ENCODE measurements at regions not wholly inside any gene's neighbourhood (a gene's known extent, or its start where the extent isn't known, plus 50 kb on each side); places are given as distances from the start of the nearest gene placed in this dataset.
A peak's percentile ranks its signal among the peaks of the same experiment; 100 is the strongest.
"Not testable (repeated sequence)": the region's sequence is repeated elsewhere in the genome, so short reads cannot be mapped to it uniquely, and the experiment has no call there.

DNA sequence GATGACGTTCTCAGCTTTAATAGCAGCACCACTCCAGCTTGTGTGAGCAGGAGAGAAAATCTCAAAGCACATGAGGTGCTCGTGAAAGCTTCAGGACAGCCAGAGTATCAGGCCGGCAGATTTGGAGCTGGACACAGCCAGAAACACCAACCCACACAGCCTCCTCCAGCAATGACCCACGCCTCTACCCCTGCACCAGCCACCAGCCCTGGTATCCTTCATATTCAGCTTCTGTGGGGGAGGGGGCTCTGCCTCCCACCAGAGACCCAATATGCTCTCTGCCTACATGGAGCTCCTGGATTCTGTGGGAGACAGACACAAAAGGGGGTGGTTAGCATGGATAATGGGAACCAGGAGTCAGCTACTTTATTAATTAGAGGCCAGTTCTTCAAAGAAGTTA, 133.6 kb upstream of the FMN2 start:
- Mint-ChIP-seq H3K36me3 (no peaks in the 10 kb centered on the region), H3K27ac (no peak overlapping the region), H3K27me3 (peaks cover 3% of the 10 kb centered on the region), H3K4me1 (no peaks in the 10 kb centered on the region), H3K9me3 (no peaks in the 10 kb centered on the region), H3K4me3 (no peak overlapping the region)

DNA sequence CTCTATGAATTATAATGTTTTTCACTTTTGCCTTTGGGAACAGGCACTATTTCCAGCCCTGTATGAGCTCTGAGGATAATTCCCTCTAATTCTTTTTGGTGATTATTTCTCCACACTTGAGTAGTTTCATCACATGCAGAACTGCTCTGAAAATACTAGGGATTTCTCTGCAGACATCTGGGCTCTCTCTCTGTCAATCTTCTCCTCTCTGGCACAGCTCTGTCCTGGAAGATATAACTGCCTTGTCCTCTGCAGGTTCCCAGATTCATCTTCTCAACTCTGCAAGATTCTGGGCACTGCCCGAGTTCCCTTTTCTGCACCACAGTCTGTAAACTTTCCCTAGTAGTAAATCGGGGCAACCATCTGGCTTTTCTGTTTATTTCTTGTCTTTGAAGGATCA, 131.3 kb upstream of the FMN2 start:
- Mint-ChIP-seq H3K9me3 (no peaks in the 10 kb centered on the region), H3K27me3 (peaks cover 3% of the 10 kb centered on the region), H3K36me3 (no peaks in the 10 kb centered on the region), H3K4me3 (no peak overlapping the region), H3K27ac (no peak overlapping the region), H3K4me1 (no peaks in the 10 kb centered on the region)

DNA sequence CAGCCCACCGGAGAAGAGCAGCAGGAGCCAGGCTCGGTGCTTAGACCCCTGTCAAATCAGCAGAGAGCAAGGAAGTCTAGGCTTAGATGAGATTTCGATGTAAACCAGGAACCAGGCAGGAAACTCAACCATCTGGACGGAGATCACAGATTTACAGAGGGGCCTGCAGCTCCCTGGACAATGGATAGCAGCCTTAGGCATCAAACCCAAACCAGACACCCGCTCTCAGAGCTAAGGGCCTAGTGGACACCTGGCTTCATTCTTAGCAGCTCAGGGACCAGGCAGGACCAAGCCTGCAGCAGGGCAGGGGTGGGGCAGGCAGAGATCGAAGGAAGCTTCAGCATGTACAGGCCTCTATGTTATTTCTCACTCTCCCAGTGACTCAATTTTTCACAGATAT, 127.8 kb upstream of the FMN2 start:
- no peak overlapping the region for H3K27ac Mint-ChIP-seq
- no peaks in the 10 kb centered on the region for H3K4me1 Mint-ChIP-seq
- peaks cover 1% of the 10 kb centered on the region for H3K27me3 Mint-ChIP-seq
- no peak overlapping the region for H3K4me3 Mint-ChIP-seq
- H3K9me3 Mint-ChIP-seq = no peaks in the 10 kb centered on the region
- no peaks in the 10 kb centered on the region for H3K36me3 Mint-ChIP-seq

DNA sequence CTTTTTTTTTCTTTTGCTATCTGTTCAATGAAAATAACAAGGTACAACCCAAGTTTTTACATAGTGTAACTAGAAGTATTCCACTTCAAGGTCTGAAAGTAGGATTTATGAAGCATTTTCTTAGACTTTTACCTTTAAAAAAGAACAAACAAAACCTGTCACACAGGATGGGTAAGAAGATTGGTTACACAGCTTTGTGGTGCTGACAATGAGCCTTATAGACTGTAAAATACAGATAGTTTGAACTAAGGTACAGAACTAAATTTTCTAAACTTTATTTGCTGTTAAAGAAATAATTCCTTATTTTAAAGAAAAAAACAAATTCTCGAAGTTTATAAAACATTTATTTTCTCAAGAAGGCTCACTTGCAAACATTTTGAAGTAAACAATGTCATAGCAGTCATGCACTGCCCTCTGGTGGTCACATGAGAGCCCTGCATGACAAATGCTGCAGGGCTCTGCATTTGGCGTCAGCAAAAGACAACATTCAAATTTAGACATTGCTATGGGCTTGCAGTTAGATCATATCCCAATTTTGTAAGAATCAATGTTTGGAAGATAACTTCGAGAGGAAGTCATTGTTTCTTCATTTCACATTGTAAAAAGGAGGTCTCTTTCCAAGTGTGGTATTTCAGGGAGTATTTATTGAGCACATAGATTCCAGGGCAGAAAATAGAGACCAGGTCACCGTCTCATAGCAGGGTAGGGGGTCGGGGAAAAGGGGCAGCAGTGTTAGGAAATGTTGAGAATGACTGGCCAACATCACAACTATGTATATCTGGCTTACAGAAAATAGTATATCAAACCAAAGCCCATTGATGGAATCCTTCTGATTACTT, 115.3 kb upstream of the FMN2 start:
- Mint-ChIP-seq H3K4me1 (no peaks in the 10 kb centered on the region), H3K4me3 (no peak overlapping the region), H3K27ac (no peak overlapping the region), H3K27me3 (peaks cover 5% of the 10 kb centered on the region), H3K36me3 (no peaks in the 10 kb centered on the region), H3K9me3 (peaks cover 25% of the 10 kb centered on the region)

DNA sequence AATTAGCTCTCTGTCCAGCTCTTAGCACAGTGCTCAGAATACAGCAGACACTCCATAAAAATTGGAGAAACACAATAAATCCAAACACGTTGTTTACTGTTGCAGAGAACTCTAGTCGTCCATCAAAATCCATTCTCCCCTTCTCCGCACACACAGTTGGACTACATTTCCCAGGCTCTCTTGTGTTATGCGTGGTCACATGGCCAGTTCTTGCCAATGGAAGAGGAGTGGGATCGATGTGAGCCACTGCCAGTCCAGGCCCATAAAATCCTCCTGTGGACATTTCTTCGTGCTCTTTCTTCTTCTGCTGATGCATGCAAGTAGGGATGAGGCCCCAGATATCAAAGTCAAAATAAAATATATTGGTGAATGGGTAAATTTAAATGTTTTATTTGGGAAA, 114.3 kb upstream of the FMN2 start:
- Mint-ChIP-seq H3K27me3 (peaks cover 7% of the 10 kb centered on the region), H3K4me1 (no peaks in the 10 kb centered on the region), H3K36me3 (no peaks in the 10 kb centered on the region), H3K4me3 (no peak overlapping the region), H3K9me3 (peaks cover 32% of the 10 kb centered on the region), H3K27ac (no peak overlapping the region)

DNA sequence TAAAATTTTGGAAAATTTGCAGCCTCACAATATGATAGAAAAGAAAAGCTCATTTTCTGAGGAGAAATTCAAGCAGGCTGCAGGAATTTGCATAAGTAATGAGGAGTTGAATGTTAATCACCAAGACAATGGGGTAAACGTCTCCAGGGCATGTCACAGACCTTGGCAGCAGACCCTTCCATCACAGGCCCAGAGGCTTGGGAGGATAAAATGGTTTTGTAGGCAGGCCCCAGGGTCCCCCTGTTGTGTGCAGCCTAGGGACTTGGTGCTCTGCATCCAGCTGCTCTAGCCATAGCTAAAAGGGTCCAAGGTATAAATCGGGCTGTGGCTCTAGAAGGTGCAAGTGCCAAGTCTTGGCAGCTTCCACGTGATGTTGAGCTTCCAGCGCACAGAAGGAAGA, 112.2 kb upstream of the FMN2 start:
- no peaks in the 10 kb centered on the region for H3K4me1 Mint-ChIP-seq
- peaks cover 2% of the 10 kb centered on the region for H3K36me3 Mint-ChIP-seq
- H3K9me3 Mint-ChIP-seq = peaks cover 37% of the 10 kb centered on the region
- H3K27me3 Mint-ChIP-seq = peaks cover 10% of the 10 kb centered on the region
- no peak overlapping the region for H3K4me3 Mint-ChIP-seq
- H3K27ac Mint-ChIP-seq = no peak overlapping the region

DNA sequence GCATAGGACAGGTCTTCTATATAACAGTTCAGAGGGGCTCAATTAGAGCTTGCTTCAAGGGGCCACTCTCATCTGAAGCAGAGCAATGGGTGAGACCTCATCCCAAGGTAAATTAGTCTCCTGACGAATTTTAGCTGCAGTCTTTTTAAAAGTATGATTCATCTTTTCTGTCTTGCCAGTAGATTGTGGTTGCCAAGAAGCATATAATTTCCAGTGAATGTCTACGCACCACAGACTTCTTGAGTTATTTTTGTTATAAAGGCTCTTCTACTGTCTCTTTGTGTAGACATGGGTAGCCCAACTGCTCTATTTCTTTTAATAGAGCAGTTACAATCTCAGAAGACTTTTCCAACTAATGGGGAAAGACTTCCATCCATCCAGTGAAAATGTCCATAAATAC, 108.9 kb upstream of the FMN2 start:
- peaks cover 40% of the 10 kb centered on the region for H3K9me3 Mint-ChIP-seq
- no peak overlapping the region for H3K27ac Mint-ChIP-seq
- H3K27me3 Mint-ChIP-seq = peaks cover 8% of the 10 kb centered on the region
- H3K36me3 Mint-ChIP-seq = peaks cover 3% of the 10 kb centered on the region
- H3K4me3 Mint-ChIP-seq = no peak overlapping the region
- H3K4me1 Mint-ChIP-seq = no peaks in the 10 kb centered on the region

DNA sequence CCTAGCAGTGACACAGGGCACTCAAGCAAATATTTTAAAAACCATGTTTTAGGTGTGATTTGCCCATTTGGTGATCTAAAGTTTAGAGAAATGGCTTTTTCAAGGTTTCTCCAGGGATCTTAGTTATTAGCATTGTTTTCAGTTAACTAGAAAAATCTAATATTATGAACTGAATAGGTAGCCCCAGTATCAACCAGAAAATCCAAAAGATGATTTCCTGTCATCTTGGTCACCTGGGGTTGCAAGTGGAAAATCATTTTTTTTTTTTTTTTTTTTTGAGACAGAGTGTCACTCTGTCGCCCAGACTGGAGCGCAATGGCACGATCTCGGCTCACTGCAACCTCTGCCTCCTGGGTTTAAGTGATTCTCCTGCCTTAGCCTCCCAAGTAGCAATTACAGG, 106.6 kb upstream of the FMN2 start:
- Mint-ChIP-seq H3K27me3 (peaks cover 12% of the 10 kb centered on the region), H3K36me3 (peaks cover 3% of the 10 kb centered on the region), H3K4me3 (no peak overlapping the region), H3K4me1 (no peaks in the 10 kb centered on the region), H3K27ac (no peak overlapping the region), H3K9me3 (peaks cover 32% of the 10 kb centered on the region)

DNA sequence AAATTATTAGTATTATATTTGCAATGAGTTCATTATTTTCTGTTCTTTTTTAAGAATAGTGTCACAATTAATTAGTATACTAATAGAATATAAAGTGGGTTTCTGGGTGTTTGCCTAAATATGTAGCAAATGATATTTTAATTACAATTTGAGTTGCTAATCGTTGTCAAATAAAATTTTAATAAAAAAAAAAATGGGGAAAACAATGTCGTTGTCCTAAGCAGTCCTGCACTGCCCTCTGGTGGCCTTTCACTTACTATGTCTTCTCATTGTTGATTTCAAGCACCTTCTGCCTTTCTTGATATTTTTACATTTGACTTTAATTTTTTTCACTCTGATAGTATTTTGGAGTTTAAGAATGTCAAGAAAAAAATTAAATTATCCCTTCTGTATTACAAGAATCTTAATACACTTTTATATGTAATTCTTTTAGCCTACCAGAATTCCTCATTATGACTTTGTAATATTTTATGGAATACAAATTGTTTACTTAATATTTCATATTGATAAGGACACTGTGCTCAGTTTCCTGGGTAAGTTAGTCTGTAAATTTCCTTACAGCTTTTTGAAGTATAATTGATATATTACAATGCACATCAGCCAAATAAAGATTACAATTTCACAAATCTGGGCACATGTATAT, 104.5 kb upstream of the FMN2 start:
- Mint-ChIP-seq H3K4me3 (no peak overlapping the region), H3K27ac (no peak overlapping the region), H3K4me1 (no peaks in the 10 kb centered on the region), H3K36me3 (peaks cover 3% of the 10 kb centered on the region), H3K27me3 (peaks cover 8% of the 10 kb centered on the region), H3K9me3 (peaks cover 14% of the 10 kb centered on the region)

DNA sequence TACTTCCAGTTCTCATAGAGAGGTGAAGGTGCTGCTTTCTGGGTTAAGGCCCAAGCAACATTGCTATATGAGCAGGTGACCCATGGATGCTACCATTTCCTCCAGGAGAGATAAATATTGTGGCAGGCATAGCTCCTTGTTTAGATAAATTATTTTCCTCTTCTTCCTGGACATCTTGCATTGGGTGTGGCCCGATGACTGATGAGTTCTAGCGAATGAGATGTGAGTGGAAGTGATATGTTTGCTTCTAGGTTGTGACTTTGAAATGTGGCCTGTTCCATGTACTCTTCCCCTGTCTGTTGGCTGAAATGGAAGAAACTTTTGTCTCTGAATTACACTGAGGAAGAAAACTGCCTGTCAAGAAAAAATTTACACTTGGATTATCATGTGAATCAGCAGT, 101.7 kb upstream of the FMN2 start:
- Mint-ChIP-seq H3K27me3 (peaks cover 17% of the 10 kb centered on the region), H3K27ac (no peak overlapping the region), H3K4me3 (no peak overlapping the region), H3K36me3 (peaks cover 2% of the 10 kb centered on the region), H3K4me1 (no peaks in the 10 kb centered on the region), H3K9me3 (peaks cover 7% of the 10 kb centered on the region)

DNA sequence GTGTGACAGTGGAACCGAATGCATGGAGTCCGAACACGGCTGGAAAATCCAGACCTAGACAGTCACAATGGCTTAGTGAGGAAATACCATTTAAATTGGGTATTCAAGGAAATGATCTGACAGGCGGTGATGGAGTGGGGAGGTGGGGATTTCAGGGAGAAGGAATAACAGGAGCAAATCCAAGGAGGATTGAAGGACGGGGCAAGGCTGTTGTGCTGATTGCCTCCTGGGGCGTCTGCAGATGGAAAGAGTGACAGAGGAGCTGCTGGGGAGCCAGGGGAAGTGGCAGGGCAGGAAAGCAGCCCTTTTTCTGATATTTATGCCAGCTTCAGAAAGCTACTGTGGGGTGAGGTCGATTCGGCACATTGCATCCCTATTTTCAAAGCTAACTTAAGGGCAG, 99.1 kb upstream of the FMN2 start:
- not testable (repeated sequence) for H3K9me3 Mint-ChIP-seq, H3K27ac Mint-ChIP-seq, H3K4me3 Mint-ChIP-seq, H3K36me3 Mint-ChIP-seq, H3K4me1 Mint-ChIP-seq
- peaks cover 37% of the 10 kb centered on the region for H3K27me3 Mint-ChIP-seq

DNA sequence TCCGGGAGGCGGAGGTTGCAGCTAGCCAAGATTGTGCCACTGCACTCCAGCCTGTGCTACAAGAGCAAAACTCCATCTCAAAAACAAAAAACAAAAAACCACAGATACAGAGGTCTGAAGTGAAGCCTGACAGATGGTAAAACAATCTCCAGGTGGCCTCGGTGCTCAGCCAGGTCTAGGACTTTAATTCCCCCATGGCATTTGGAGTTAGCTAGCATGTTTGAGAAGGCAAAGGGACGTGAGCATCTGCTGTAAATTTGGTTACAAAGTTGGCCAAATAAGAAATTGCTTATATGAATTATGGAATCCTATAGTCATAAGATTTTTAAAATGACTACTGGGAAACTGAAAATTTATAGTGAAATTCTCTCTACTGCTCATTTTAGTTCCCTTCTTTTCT, 98.3 kb upstream of the FMN2 start:
- H3K27me3 Mint-ChIP-seq = peaks cover 38% of the 10 kb centered on the region
- no peaks in the 10 kb centered on the region for H3K9me3 Mint-ChIP-seq
- H3K4me3 Mint-ChIP-seq = no peak overlapping the region

DNA sequence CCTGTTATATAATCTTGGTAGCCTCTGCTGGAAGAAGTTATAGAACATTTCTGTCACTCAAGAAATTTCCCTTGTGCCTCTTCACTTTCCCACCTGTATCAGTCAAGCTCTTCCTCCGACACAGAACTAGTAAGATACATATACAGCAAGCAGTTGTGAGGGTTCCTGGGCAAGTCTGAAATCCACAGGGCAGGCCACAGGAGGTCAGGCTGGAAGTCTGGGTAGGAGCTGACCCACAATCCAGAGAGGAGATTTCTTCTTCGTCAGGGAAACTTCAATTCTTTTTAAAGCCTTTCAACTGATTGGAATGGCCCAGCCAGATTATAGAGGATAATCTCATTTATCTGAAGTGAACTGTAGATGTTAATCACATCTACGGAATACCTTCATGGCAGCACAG, 96.4 kb upstream of the FMN2 start:
- H3K4me3 Mint-ChIP-seq = no peak overlapping the region
- peaks cover 46% of the 10 kb centered on the region for H3K27me3 Mint-ChIP-seq
- H3K4me1 Mint-ChIP-seq = peaks cover 8% of the 10 kb centered on the region
- H3K9me3 Mint-ChIP-seq = no peaks in the 10 kb centered on the region
- H3K36me3 Mint-ChIP-seq = peaks cover 2% of the 10 kb centered on the region
- H3K27ac Mint-ChIP-seq = no peak overlapping the region

More for the DNA sequence above, 98.3 kb upstream of the FMN2 start:
- peaks cover 2% of the 10 kb centered on the region for H3K36me3 Mint-ChIP-seq
- no peak overlapping the region for H3K27ac Mint-ChIP-seq
- peaks cover 7% of the 10 kb centered on the region for H3K4me1 Mint-ChIP-seq

DNA sequence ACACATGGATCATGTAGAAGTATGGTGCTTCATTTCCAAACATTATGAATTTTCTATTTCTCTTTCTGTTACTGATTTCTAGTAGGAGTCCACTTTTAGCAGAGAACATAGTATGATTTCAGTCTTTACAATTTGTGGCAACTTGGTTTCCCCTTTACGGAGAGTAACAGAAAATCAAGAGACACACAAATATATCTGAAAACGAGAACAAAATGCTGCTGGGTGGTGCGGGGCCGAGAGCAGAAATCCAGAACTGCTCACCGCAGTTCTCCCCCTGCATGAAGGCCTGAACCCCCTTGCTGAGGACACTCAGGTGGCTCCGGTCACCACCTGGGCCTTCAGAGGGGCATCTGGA, 94.5 kb upstream of the FMN2 start:
- H3K27me3 Mint-ChIP-seq = peaks cover 47% of the 10 kb centered on the region
- H3K27ac Mint-ChIP-seq = no peak overlapping the region
- no peaks in the 10 kb centered on the region for H3K9me3 Mint-ChIP-seq
- peak overlapping the region; percentile 23 for H3K4me3 Mint-ChIP-seq
- peaks cover 2% of the 10 kb centered on the region for H3K36me3 Mint-ChIP-seq
- peaks cover 8% of the 10 kb centered on the region for H3K4me1 Mint-ChIP-seq

DNA sequence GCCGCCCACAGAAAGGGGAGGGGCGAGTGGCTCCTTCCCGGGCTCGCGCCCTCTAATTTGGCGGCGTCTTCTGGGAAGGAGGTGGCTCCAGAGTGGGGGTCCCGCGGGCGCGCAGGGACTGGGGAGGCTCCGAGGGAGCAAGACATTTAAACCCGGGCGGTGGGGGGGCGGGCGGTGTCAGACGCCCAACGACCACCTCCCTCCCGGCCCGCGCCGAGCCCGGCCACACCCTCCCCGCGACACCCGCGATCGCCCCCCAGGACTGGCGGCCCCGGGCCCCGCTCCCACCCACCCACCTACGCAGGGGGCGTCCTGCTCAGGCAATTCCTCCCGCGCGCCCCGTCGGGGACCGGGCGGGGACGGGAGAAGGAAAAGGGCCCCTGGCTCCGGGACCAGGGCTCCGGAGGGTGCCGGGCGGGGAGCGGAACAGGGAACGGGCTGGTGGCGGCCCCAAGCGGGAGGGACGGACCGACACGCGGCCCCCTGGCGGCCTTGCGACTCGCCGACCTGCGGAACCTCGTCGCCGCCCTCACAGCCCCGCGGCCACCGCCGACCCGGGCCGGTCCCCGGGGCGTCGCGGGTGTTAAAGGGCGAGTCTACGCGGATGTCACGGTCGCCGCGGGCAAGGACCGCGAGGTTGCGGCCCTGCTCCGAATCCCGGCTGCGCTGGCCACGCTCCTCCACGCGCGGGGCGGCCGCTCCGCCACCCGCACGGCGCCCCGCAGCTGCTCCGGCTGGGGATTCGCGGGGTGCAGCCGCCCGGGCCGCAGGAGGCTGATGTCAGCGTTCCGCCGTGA, 94.0 kb upstream of the FMN2 start:
- Mint-ChIP-seq H3K27ac (no peak overlapping the region), H3K36me3 (peaks cover 2% of the 10 kb centered on the region), H3K4me3 (peak overlapping the region; percentile 79), H3K9me3 (no peaks in the 10 kb centered on the region), H3K4me1 (peaks cover 8% of the 10 kb centered on the region), H3K27me3 (peaks cover 44% of the 10 kb centered on the region)

DNA sequence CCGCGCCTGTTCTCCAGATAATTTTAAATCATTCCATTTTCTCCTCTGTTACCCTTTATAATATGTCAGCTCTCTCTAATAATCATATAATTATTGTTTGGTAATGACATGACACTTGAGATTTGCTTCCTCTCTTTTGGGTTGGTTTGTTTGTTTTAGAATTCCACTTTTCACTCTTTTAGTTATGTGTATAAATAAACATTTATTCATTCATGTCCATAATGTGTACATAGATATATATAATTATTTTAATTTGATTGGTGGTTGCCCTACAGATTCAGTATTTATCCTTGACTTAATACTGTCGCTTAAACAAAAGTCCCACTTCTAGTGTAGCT, 93.4 kb upstream of the FMN2 start:
- peaks cover 2% of the 10 kb centered on the region for H3K36me3 Mint-ChIP-seq
- H3K4me1 Mint-ChIP-seq = peaks cover 8% of the 10 kb centered on the region
- peak overlapping the region; percentile 79 for H3K4me3 Mint-ChIP-seq
- no peaks in the 10 kb centered on the region for H3K9me3 Mint-ChIP-seq
- no peak overlapping the region for H3K27ac Mint-ChIP-seq
- H3K27me3 Mint-ChIP-seq = peaks cover 47% of the 10 kb centered on the region

Data from activated naive CD4-positive, alpha-beta T cell treated with anti-CD3 and anti-CD28 coated beads, Interleukin-2, amount 50 U/mL, for 24 hours (primary cell).